PC-9 (cell line): ENCODE measurements at regions not wholly inside any gene's neighbourhood (a gene's known extent, or its start where the extent isn't known, plus 50 kb on each side); places are given as distances from the start of the nearest gene placed in this dataset.

Experiments used
- CTCF ChIP-seq: fragments of 200-600 bp; sonication (generic); conservative IDR thresholded peaks from 2 replicates; pipeline ENCODE4 v1.6.1; 2017; ENCODE audit warnings: mixed run types, antibody characterized with exemption, mild to moderate bottlenecking, moderate library complexity
- EZH2 ChIP-seq: fragments of 200-600 bp; sonication (generic); IDR thresholded peaks from 2 replicates; pipeline ENCODE4 v1.8.0; 2017; ENCODE audit warnings: antibody characterized with exemption, low read depth

GRCh38 chr12:115341442-115341841, 657.5 kb upstream of the TBX3 start:
- TF ChIP-seq CTCF (no peak), EZH2 (no peak)
